LNCaP clone FGC (cell line): ENCODE measurements at regions not wholly inside any gene's neighbourhood (a gene's known extent, or its start where the extent isn't known, plus 50 kb on each side); places are given as distances from the start of the nearest gene placed in this dataset.

ENCODE experiments used
- DNase-seq: peaks from one replicate; pipeline ENCODE4 v3.0.0-alpha.2; 2011; ENCODE audit warnings: low read depth
- H3K4me3 ChIP-seq: 2 replicates; pipeline ENCODE4 v1.5.1; 2011; ENCODE audit warnings: mild to moderate bottlenecking, low read depth, low read length, control low read depth
- CTCF ChIP-seq: IDR thresholded peaks from 2 replicates; pipeline ENCODE4 v1.5.1; 2012; ENCODE audit warnings: mild to moderate bottlenecking; ENCODE audit not compliant: control insufficient read depth, insufficient read depth; ENCODE audit errors: extremely low read depth

GRCh38 chr12:84730561-84731162, 181.9 kb downstream of the SLC6A15 start:
- no peak for TF ChIP-seq CTCF
- no peak for DNase-seq
- H3K4me3 ChIP-seq = no peak overlapping the region

- no peak overlapping the region for H3K4me3 ChIP-seq
- TF ChIP-seq CTCF = no peak
- no peak for DNase-seq
Measured at GRCh38 chr12:84727961-84728360, 184.6 kb downstream of the SLC6A15 start.

GRCh38 chr12:84726780-84727179, 185.8 kb downstream of the SLC6A15 start:
- no peak for DNase-seq
- TF ChIP-seq CTCF = no peak
- H3K4me3 ChIP-seq = no peak overlapping the region

GRCh38 chr12:84723988-84724387, 188.6 kb downstream of the SLC6A15 start:
- no peak overlapping the region for H3K4me3 ChIP-seq
- no peak for DNase-seq
- no peak for TF ChIP-seq CTCF

GRCh38 chr12:84719997-84720396, 192.6 kb downstream of the SLC6A15 start:
- TF ChIP-seq CTCF = no peak
- no peak overlapping the region for H3K4me3 ChIP-seq
- DNase-seq = no peak

- TF ChIP-seq CTCF = no peak
- DNase-seq = no peak
- H3K4me3 ChIP-seq = no peak overlapping the region
Measured at GRCh38 chr12:84718906-84719305, 193.7 kb downstream of the SLC6A15 start.

GRCh38 chr12:84712747-84713146, 199.9 kb downstream of the SLC6A15 start:
- DNase-seq = no peak
- H3K4me3 ChIP-seq = no peak overlapping the region
- TF ChIP-seq CTCF = no peak
